NOMO-1 treated with dmso at 0.1 percent for 144 hours (cell line): ENCODE measurements at regions not wholly inside any gene's neighbourhood (a gene's known extent, or its start where the extent isn't known, plus 50 kb on each side); places are given as distances from the start of the nearest gene placed in this dataset.

Source experiments
- DNase-seq: peaks from one replicate; lab custom pipeline; 2025; ENCODE audit not compliant: unreplicated experiment; lab: John Stamatoyannopoulos, UW

- no peak for DNase-seq
Observed at GRCh38 chr17:83144421-83145357, 65.3 kb downstream of the METRNL start.

DNA sequence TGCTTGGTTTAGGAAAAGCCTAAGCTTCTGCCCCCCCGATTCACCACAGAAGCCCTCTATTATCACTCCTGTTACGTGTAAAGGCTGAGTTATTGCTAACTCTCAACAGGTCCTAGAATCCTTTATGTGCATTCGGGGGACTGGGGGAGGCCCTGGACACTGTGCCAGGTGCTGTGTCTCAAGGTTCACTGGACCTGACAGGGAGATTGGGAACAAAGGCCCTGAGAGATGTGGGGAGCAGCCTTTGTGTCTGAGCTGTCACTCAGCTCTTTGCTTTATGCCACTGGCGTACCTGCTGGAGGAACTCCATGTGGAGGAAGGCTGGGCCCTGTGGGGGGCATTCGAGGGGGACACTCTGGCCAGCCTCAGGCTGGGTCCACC lies 65.9 kb downstream of the METRNL start:
- DNase-seq, result no peak

DNA sequence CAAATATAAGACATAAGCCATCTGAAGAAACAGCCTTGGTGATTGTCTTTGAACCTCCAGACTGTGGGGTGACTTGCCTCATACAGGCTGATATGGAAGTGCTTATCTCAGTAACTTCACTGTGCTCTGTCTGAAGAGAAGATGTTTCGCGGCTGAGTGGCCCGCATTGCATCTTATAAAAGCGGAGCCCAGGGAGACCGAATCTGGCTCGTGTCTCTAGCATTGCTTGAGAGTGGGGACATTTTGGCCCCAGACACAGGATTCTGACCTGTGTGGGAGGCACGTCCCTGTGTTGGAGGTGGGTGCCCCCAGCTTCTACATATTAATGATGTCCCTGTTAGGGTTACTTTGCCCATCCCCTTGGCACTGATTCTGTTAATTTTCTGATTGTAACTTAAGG lies 66.4 kb downstream of the METRNL start:
- no peak for DNase-seq

- no peak for DNase-seq
Observed at GRCh38 chr17:83146347-83146746, 66.9 kb downstream of the METRNL start.

DNA sequence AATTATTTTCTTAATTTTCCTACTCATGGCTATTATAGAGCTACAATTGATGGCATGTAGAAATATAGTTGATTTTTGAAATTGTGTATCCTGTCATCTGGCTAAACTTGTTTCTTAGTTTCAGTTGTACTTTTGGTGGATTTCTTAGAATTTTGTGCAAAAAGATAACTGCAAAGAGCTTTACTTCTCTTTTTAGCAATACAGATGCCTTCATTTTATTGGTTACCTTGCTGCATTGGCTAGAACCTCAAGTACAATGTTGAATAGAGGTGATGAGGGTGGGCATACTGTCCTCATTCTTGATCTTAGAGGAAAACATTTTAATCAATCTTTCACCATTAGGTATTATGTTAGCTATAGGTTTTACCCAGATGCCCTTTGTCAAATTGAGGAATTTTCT lies 67.9 kb downstream of the METRNL start:
- DNase-seq, result no peak

- no peak for DNase-seq
Observed at GRCh38 chr17:83148317-83149028, 69.1 kb downstream of the METRNL start.

GRCh38 chr17:83149029-83149725 lies 69.8 kb downstream of the METRNL start:
- no peak for DNase-seq

DNA sequence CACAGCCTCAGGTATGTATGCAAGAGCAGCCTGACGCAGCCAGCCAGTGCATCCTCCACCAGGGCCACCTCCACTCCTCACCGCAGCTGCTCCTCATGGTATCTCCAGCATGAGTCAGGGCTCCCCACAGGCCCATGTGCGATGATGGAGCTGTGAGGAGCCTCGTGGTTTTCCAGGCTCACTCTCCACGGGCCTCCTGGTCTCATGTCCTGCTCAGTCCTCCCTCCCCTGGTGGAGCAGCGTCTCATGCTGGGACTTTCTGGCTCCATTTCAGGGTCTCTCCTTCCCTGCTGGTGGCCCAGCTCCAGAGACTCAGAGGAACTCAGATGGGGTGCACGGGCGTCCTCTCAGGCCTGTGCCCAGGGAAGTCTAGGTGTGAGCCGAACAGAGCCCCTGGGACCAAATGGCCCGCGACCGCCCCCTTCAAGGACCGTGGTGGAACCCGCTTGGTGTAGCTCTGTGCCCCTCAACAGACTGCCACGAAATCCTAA lies 70.4 kb downstream of the METRNL start:
- no peak for DNase-seq

DNA sequence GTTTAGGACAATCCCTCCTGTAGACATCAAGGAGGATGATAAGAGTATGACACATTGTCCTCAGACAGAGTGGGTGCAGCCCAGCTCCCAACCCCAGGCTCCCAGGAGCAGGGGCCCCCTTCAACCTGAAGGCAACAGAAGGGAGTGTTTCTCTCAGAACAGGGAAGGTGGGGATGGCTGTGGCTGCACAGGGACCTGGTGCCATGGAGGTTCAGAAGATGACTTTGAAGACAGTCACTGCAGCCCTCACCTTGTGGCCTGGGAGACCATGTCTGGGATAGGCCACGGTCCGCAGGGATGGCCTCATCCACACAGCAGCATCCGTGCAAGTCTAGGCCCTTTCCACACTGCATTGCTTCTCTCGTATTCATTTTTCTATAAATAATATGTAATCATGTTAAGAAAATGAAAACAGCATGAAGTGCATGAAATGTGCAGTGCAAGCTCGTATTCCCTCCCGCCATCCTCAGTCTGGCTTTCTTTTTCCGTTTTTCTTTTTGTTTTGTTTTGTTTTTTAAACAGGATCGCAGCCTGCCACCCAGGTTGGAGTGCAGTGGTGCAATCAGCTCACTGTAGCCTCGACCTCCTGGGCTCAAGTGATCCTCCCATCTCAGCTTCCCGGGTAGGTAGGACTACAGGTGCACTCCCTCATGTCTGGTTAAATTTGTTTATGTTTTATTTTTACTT lies 71.1 kb downstream of the METRNL start:
- no peak for DNase-seq

DNA sequence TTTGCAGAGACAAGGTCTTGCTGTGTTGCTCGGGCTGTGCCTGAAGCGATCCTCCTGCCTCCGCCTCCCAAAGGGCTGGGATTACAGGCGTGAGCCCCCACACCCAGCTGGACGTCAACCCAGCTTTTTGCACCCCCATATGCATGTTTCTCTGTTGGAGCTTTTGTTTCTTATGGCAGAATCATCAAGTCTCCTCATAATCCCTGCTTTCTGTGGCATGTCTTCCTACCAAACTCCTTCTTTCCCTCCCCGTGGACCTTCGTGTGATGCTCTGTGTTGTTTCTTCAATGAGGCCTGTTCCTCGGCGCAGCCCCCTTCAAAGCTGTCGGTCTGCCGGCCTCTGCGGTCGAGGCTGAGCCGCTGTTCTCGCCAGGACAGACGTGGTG lies 71.6 kb downstream of the METRNL start:
- no peak for DNase-seq

DNA sequence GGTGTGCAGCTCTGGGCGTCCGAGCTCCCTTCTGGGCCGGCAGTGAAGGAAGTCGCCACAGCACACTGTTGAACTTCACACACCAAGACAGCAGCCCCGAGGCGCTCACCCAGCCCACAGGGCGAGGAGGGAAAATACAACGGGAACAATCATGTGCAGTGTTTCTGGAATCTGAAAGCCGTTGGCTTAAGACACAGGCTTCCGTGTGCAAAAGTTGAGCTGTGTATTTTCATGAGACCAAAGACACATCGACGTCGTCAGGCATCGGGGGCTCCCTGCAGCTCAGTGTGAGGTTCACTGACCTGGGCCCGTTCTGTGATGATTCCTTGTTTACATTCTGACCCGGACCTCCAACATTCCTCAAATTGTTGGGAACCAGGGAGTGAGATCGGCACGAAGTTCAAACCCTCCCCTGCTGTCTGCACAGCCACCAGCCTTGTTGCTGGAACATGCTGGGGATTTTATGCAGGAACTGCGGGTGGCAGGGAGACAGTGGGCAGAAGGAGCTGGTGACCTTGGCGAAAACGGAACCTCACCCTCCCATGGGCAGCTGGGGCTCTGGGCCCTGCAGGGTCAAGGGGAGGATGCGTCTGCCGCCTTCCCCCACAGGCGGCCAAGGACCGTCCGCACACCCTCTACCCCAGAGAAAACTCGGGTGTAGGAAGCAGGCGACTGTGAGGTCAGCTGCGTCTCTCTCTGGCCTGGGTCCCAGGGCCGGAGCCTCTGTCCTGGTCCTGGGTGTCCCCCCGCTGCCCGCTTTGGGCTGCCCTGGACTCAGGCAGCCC lies 72.2 kb downstream of the METRNL start:
- DNase-seq, result no peak

- no peak for DNase-seq
Observed at GRCh38 chr17:83152227-83152744, 72.9 kb downstream of the METRNL start.

- peak; percentile 56 for DNase-seq
Observed at GRCh38 chr17:83152745-83153611, 73.6 kb downstream of the METRNL start.

- DNase-seq, result no peak
Observed at GRCh38 chr17:83153681-83154310, 74.4 kb downstream of the METRNL start.

- no peak for DNase-seq
Observed at GRCh38 chr17:83154311-83155127, 75.1 kb downstream of the METRNL start.

DNA sequence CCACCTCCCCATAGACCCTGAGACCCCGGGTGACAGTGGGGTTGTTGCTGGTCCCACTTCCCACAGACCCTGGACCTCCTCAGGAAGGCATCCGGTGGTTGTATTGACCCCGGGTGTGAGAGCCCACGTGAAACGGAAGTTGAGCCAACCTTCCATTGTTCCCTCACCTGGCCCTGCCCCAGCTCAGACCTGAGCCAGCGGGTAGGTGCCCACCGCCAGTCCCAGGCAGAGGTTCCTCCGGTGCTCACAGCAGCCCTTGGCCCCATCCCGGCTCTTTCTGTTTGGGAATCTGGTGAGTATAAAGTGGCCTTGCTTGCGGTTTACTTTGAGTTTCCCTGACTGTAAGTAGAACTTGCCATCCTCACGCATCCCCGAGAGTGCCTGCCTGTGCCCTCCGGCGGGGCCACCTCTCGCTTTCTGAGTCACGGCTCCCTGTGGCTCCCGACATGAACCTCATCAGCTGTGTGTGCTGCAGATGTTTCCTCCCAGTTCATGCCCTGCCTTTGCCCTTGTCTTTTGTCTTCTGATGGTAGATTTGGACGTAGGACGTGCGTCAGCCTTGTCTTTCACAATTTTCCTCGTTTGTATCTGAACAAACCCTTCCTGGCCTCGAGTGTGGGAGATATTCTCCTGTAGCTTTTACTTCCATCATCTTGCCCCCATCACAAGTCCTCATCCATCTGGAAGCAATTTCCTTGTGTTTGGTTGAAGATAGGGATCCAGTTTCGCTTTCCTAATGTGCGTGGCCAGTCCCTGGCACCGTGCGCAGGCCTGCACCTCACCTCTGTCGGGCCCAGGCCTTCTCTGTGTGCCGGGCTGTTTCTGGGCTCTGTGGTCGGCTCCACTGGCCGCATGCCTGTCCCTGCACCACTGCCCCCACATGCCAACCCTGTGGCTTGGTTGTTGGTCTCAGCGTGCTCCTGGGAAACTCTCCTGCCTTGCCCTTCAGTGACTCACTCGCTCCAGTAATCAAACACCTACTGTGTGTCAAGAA lies 76.0 kb downstream of the METRNL start:
- no peak for DNase-seq
